ENCODE measurements at regions not wholly inside any gene's neighbourhood (a gene's known extent, or its start where the extent isn't known, plus 50 kb on each side); places are given as distances from the start of the nearest gene placed in this dataset.

GRCh38 chr21:38186661-38187270 is 70.0 kb upstream of the KCNJ15 start:
- Histone ChIP-seq H3K36me3 (ENCODE audit: low read depth) (no peaks in the 10 kb centered on the region), H3K4me1 (ENCODE audit: low read depth) (no peaks in the 10 kb centered on the region), H3K9me3 (no peaks in the 10 kb centered on the region), H3K4me3 (no peak overlapping the region)
- no peak for TF ChIP-seq CTCF (IDR thresholded peaks at IDR 0.05)
- intact Hi-C loops (cut with DNase I, micrococcal nuclease): no loop called here
- no peak for DNase-seq
- ATAC-seq: no peak

GRCh38 chr21:38188037-38188436 is 68.8 kb upstream of the KCNJ15 start:
- Histone ChIP-seq H3K9me3 (no peaks in the 10 kb centered on the region), H3K36me3 (ENCODE audit: low read depth) (no peaks in the 10 kb centered on the region), H3K4me3 (no peak overlapping the region), H3K4me1 (ENCODE audit: low read depth) (no peaks in the 10 kb centered on the region)
- TF ChIP-seq CTCF (IDR thresholded peaks at IDR 0.05): no peak
- intact Hi-C loops (cut with DNase I, micrococcal nuclease): no loop called here
- no peak for ATAC-seq
- no peak for DNase-seq

- TF ChIP-seq CTCF (IDR thresholded peaks at IDR 0.05): no peak
- no peaks in the 10 kb centered on the region for H3K9me3 ChIP-seq
- H3K4me1 ChIP-seq (ENCODE audit: low read depth): no peaks in the 10 kb centered on the region
- intact Hi-C loops (cut with DNase I, micrococcal nuclease): no loop called here
- ATAC-seq (no peak), DNase-seq (no peak)
- no peak overlapping the region for H3K4me3 ChIP-seq
- H3K36me3 ChIP-seq (ENCODE audit: low read depth): no peaks in the 10 kb centered on the region
Measured at GRCh38 chr21:38196036-38196435, 60.8 kb upstream of the KCNJ15 start.

GRCh38 chr21:38202811-38203210 is 54.0 kb upstream of the KCNJ15 start:
- H3K9me3 ChIP-seq: no peaks in the 10 kb centered on the region
- no peak overlapping the region for H3K4me3 ChIP-seq
- ATAC-seq (no peak), DNase-seq (no peak)
- no peak for TF ChIP-seq CTCF (IDR thresholded peaks at IDR 0.05)
- intact Hi-C loops (cut with DNase I, micrococcal nuclease): no loop called here
- no peaks in the 10 kb centered on the region for H3K36me3 ChIP-seq (ENCODE audit: low read depth)
- H3K4me1 ChIP-seq (ENCODE audit: low read depth): no peaks in the 10 kb centered on the region

- Histone ChIP-seq H3K36me3 (ENCODE audit: low read depth) (no peaks in the 10 kb centered on the region), H3K9me3 (no peaks in the 10 kb centered on the region), H3K4me1 (ENCODE audit: low read depth) (no peaks in the 10 kb centered on the region), H3K4me3 (no peak overlapping the region)
- DNase-seq (no peak), ATAC-seq (no peak)
- intact Hi-C loops (cut with DNase I, micrococcal nuclease): no loop called here
- no peak for TF ChIP-seq CTCF (IDR thresholded peaks at IDR 0.05)
Measured at GRCh38 chr21:38203229-38203628, 53.6 kb upstream of the KCNJ15 start.

- no peak for TF ChIP-seq CTCF (IDR thresholded peaks at IDR 0.05)
- intact Hi-C loops (cut with DNase I, micrococcal nuclease): no loop called here
- H3K36me3 ChIP-seq (ENCODE audit: low read depth): no peaks in the 10 kb centered on the region
- no peak overlapping the region for H3K4me3 ChIP-seq
- no peaks in the 10 kb centered on the region for H3K4me1 ChIP-seq (ENCODE audit: low read depth)
- ATAC-seq (no peak), DNase-seq (no peak)
- H3K9me3 ChIP-seq: no peaks in the 10 kb centered on the region
Measured at GRCh38 chr21:38205940-38206339, 50.9 kb upstream of the KCNJ15 start.

All from mucosa of descending colon (tissue), 3 donors.